Caco-2 (cell line): ENCODE measurements at regions not wholly inside any gene's neighbourhood (a gene's known extent, or its start where the extent isn't known, plus 50 kb on each side); places are given as distances from the start of the nearest gene placed in this dataset.

ENCODE experiments used
- BruUV-seq: library from RNA; stranded (reverse); fragments of 400-500 nt; replicated peaks from 2 replicates; lab custom pipeline; 2021; lab: Mats Ljungman, UMichigan
- CTCF ChIA-PET: fragments of 300-600 bp; sonication (Branson Sonifier 250); formaldehyde crosslinking; loops from one replicate; lab custom pipeline; 2022; ENCODE audit warnings: antibody characterized with exemption; lab: Charles Lee
- POLR2A ChIA-PET: fragments of 300-600 bp; sonication (Branson Sonifier 250); formaldehyde crosslinking; loops from one replicate; lab custom pipeline; 2022; ENCODE audit warnings: antibody characterized with exemption; lab: Charles Lee
- DNase-seq, 2 experiments: peaks; one replicate each; pipeline versions ENCODE4 v3.0.0 to v3.0.0-alpha.2; 2020 to 2022
- H3K27me3 ChIP-seq: replicated peaks from 2 replicates; pipeline ENCODE4 v1.6.0; 2011; ENCODE audit warnings: low read length; ENCODE audit not compliant: control insufficient read depth, insufficient read depth
- H3K36me3 ChIP-seq: 2 replicates; pipeline ENCODE4 v1.5.1; 2011; ENCODE audit warnings: low read length; ENCODE audit not compliant: control insufficient read depth, insufficient read depth
- H3K4me1 ChIP-seq: fragments of 250-450 bp; sonication (Bioruptor Pico); 2 replicates; pipeline ENCODE4 v1.5.1; 2020; ENCODE audit warnings: mild to moderate bottlenecking
- H3K4me3 ChIP-seq: 2 replicates; pipeline ENCODE4 v1.5.1; 2011; ENCODE audit warnings: low read depth, mild to moderate bottlenecking, control low read depth, low read length
- H3K9me3 ChIP-seq: fragments of 250-450 bp; sonication (Bioruptor Pico); 2 replicates; pipeline ENCODE4 v1.5.1; 2020; ENCODE audit warnings: mild to moderate bottlenecking, moderate library complexity
- H3K27ac Mint-ChIP-seq: one replicate; pipeline ENCODE4 v1.8.0; 2022; ENCODE audit warnings: mixed read lengths; ENCODE audit not compliant: unreplicated experiment
- H3K27me3 Mint-ChIP-seq: one replicate; pipeline ENCODE4 v1.8.0; 2022; ENCODE audit warnings: mixed read lengths; ENCODE audit not compliant: insufficient read depth, unreplicated experiment
- H3K36me3 Mint-ChIP-seq: one replicate; pipeline ENCODE4 v1.8.0; 2022; ENCODE audit warnings: mild to moderate bottlenecking, mixed read lengths; ENCODE audit not compliant: insufficient read depth, unreplicated experiment
- H3K4me1 Mint-ChIP-seq: one replicate; pipeline ENCODE4 v1.8.0; 2022; ENCODE audit warnings: low read depth, mixed read lengths; ENCODE audit not compliant: unreplicated experiment
- H3K4me3 Mint-ChIP-seq: one replicate; pipeline ENCODE4 v1.8.0; 2022; ENCODE audit warnings: mild to moderate bottlenecking, moderate library complexity, mixed read lengths; ENCODE audit not compliant: unreplicated experiment
- H3K9me3 Mint-ChIP-seq: one replicate; pipeline ENCODE4 v1.8.0; 2022; ENCODE audit warnings: mixed read lengths; ENCODE audit not compliant: unreplicated experiment
- CTCF ChIP-seq, 2 experiments: fragments of 200-600 bp in 1 of 2; IDR thresholded peaks; 1 replicate in 1 of 2; 2 replicates in 1 of 2; pipeline versions ENCODE4 v1.5.1 to v1.8.0; 2011 to 2022; ENCODE audit warnings: antibody characterized with exemption in 1 of 2, control low read depth in 1 of 2, inconsistent platforms in 1 of 2, low read depth in 1 of 2, low read length in 1 of 2, mild to moderate bottlenecking in 1 of 2, moderate library complexity in 1 of 2; ENCODE audit not compliant: insufficient read depth in 1 of 2, severe bottlenecking in 1 of 2, unreplicated experiment in 1 of 2
- intact Hi-C: fragments of 100-400 bp; cut with micrococcal nuclease; formaldehyde crosslinking; loops from one replicate; pipeline ENCODE4 v1.10.0; 2022; ENCODE audit not compliant: unreplicated experiment

DNA sequence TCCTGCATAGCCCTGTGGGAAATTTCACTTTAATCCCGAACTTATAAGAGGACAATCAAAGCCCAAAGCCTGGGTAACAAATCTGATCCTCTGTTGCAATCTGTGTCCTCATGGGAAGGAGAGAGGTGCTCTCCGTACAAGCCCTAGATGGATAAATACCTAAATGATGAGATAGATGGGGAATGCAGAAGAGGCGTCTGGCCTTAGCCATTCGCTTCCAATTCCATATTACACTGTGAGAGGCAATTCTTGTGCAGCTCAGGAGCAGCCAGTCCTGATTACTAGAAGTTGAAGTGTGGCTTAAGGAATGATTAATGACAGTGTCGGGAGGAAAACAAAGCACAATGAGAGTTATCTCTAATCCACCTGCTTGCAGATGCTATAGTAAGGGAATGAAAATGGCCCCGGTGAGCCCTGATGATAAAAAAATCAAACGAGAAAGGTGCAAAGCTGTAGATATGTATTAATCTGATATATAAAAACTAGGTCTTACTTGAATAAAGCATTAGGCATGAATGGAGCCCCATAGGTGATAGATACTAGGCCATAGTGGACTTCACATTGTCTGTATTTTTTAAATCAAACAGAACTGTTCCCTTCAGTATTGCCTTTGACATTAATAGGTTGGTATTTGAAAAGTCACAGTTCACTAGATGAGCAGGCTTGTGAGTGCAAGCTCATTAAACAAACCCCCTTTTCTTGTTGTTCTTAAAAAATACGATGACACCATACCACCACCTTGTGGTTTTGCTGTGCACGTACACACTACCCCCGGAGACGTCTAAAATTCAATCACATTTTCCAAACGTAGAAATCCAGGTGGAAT, 54.2 kb upstream of the TMCO5A start:
- peaks cover 35% of the 10 kb centered on the region for H3K27me3 Mint-ChIP-seq
- BruUV-seq: no TSS peak
- ChIA-PET POLR2A (no interaction called here), CTCF (interaction anchor here (0.5 to 0.9 kb wide), 6 partner anchors 11 to 676 kb away, joined by 3 to 7 read pairs (median 4); no protein-coding TSS in a partner anchor)
- peak; percentile 76 to 77 for TF ChIP-seq CTCF (IDR thresholded peaks at IDR 0.05; ENCODE audit: insufficient read depth in 1 of 2, low read depth in 1 of 2, low read length in 1 of 2, severe bottlenecking in 1 of 2, unreplicated experiment in 1 of 2)
- no peak overlapping the region for H3K4me3 Mint-ChIP-seq
- Histone ChIP-seq H3K27me3 (no peaks in the 10 kb centered on the region), H3K36me3 (no peaks in the 10 kb centered on the region), H3K4me1 (no peaks in the 10 kb centered on the region), H3K4me3 (no peak overlapping the region), H3K9me3 (no peaks in the 10 kb centered on the region)
- H3K27ac Mint-ChIP-seq: no peak overlapping the region
- no peaks in the 10 kb centered on the region for H3K36me3 Mint-ChIP-seq
- H3K4me1 Mint-ChIP-seq: no peaks in the 10 kb centered on the region
- intact Hi-C loops: loop anchor here (1.0 to 10.0 kb wide), 5 partner anchors 116 to 745 kb away; no protein-coding TSS in a partner anchor
- H3K9me3 Mint-ChIP-seq: no peaks in the 10 kb centered on the region
- DNase-seq: peak in 1 of 2 experiments; percentile 35

DNA sequence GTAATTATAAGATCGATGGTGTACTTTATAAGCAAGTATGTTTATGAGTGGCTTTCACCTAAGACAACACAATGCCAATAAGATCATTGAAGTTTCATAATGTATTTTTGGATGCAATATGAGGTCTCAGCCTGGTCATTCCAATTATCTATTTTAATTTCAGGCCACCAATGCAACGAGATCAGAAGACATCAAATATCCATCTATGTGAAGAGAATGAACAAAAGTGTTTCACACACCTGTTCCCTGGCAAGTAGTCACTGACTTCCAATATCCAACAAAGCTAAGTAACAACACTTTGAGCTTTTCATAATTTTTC, 53.6 kb upstream of the TMCO5A start:
- POLR2A ChIA-PET: no interaction called here
- BruUV-seq: no TSS peak
- no peaks in the 10 kb centered on the region for H3K27me3 ChIP-seq
- Mint-ChIP-seq H3K27ac (no peak overlapping the region), H3K27me3 (peaks cover 35% of the 10 kb centered on the region), H3K4me1 (no peaks in the 10 kb centered on the region), H3K36me3 (no peaks in the 10 kb centered on the region), H3K4me3 (no peak overlapping the region), H3K9me3 (no peaks in the 10 kb centered on the region)
- no peaks in the 10 kb centered on the region for H3K36me3 ChIP-seq
- no peak overlapping the region for H3K4me3 ChIP-seq
- DNase-seq: no peak
- CTCF ChIA-PET: interaction anchor here (0.5 to 0.9 kb wide), 5 partner anchors 11 to 676 kb away, joined by 3 to 5 read pairs (median 4); no protein-coding TSS in a partner anchor
- H3K4me1 ChIP-seq: no peaks in the 10 kb centered on the region
- H3K9me3 ChIP-seq: no peaks in the 10 kb centered on the region
- intact Hi-C loops: loop anchor here (1.0 to 10.0 kb wide), 5 partner anchors 116 to 746 kb away; no protein-coding TSS in a partner anchor
- TF ChIP-seq CTCF (IDR thresholded peaks at IDR 0.05; ENCODE audit: insufficient read depth in 1 of 2, low read depth in 1 of 2, low read length in 1 of 2, severe bottlenecking in 1 of 2, unreplicated experiment in 1 of 2): peak in 1 of 2 experiments; percentile 9

- H3K27ac Mint-ChIP-seq: no peak overlapping the region
Observed at GRCh38 chr15:37881237-37882013, 53.0 kb upstream of the TMCO5A start.

More at GRCh38 chr15:37881237-37882013, 53.0 kb upstream of the TMCO5A start:
- CTCF ChIA-PET: no interaction called here
- no peaks in the 10 kb centered on the region for H3K4me1 Mint-ChIP-seq
- no peaks in the 10 kb centered on the region for H3K9me3 Mint-ChIP-seq
- no peaks in the 10 kb centered on the region for H3K27me3 ChIP-seq
- H3K36me3 Mint-ChIP-seq: no peaks in the 10 kb centered on the region
- intact Hi-C loops: loop anchor here (10.0 kb wide), 2 partner anchors 677 to 747 kb away; no protein-coding TSS in a partner anchor
- no peaks in the 10 kb centered on the region for H3K9me3 ChIP-seq
- no peak for TF ChIP-seq CTCF (IDR thresholded peaks at IDR 0.05; ENCODE audit: insufficient read depth in 1 of 2, low read depth in 1 of 2, low read length in 1 of 2, severe bottlenecking in 1 of 2, unreplicated experiment in 1 of 2)
- H3K4me3 Mint-ChIP-seq: no peak overlapping the region
- no peaks in the 10 kb centered on the region for H3K4me1 ChIP-seq
- H3K4me3 ChIP-seq: no peak overlapping the region
- H3K36me3 ChIP-seq: no peaks in the 10 kb centered on the region
- H3K27me3 Mint-ChIP-seq: peaks cover 34% of the 10 kb centered on the region
- no peak for DNase-seq
- POLR2A ChIA-PET: no interaction called here
- no TSS peak for BruUV-seq
